Stimulated activated CD4-positive, alpha-beta T cell treated with anti-CD3 and anti-CD28 coated beads, Interleukin-12 subunit alpha, Interleukin-12 subunit beta, amount 100 ng/mL, for 48 hours (primary cell): ENCODE measurements at regions not wholly inside any gene's neighbourhood (a gene's known extent, or its start where the extent isn't known, plus 50 kb on each side); places are given as distances from the start of the nearest gene placed in this dataset.
"Not testable (repeated sequence)": the region's sequence is repeated elsewhere in the genome, so short reads cannot be mapped to it uniquely, and the experiment has no call there.

Source experiments
- DNase-seq, 3 donors: peaks; one replicate each; pipeline ENCODE4 v3.0.0-alpha.2; 2020; ENCODE audit warnings: low read depth in 2 of 3, low spot score in 1 of 3

DNA sequence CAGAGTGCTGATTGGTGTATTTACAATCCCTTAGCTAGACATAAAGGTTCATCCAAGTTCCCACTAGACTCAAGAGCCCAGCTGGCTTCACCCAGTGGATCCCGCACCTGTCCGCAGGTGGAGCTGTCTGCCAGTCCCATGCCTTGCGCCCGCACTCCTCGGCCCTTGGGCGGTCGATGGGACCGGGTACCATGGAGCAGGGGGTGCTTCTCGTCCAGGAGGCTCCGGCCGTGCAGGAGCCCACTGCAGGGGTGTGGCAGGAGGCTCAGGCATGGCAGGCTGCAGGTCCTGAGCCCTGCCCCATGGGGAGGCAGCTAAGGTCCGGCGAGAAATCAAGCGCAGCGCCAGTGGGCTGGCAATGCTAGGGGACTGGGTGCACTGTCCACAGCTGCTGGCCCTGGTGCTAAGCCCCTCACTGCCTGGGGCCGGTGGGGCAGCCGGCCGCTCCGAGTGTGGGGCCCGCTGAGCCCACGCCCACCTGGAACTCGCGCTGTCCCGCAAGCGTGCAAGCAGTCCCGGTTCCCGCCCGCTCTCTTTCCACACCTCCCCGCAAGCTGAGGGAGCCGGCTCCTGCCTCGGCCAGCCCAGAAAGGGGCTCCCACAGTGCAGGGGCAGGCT lies 1206.3 kb downstream of the OTOL1 start:
- no peak for DNase-seq

GRCh38 chr3:162704238-162704637 lies 1207.6 kb downstream of the OTOL1 start:
- no peak for DNase-seq

DNA sequence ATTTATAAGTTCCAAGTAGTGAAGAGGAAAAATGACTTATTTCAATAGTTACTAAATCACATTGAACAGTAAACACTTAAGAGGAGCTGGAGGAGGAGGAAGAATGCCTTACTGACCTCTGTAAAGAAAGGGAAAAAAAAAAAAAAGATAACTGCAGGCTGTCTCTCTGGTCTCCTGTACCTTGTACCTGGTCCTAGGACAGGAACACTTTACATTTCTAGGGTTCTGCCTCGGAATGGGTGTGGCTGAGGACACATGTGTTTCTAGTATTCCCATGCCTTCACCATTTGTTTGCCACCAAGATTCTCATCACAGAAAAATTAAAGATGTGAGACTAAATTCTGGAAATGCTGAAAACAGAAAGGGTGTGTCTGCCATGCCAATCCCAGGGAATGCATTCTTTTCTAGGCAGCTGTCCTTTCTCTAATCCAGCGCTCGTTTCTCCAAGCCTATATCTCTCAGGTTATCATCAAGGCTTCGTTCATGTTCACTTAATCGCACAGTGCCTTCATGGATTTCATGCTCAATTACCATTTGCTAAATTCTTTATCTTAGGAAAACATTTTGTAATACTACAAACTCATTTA lies 1208.3 kb downstream of the OTOL1 start:
- DNase-seq = no peak

DNA sequence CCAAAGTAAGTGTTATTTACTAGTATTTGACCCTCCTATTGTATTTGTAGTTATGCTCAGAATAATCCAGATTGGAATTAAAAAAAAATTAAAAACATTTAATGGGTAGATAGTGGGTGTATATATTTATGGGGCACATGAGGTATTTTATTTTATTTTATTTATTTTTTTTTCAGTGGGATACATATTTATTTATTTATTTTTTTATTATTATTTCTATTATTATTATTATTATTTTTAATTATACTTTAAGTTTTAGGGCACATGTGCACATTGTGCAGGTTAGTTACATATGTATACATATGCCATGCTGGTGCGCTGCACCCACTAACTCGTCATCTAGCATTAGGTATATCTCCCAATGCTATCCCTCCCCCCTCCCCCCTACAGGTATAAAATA lies 1211.8 kb downstream of the OTOL1 start:
- DNase-seq = not testable (repeated sequence)

DNA sequence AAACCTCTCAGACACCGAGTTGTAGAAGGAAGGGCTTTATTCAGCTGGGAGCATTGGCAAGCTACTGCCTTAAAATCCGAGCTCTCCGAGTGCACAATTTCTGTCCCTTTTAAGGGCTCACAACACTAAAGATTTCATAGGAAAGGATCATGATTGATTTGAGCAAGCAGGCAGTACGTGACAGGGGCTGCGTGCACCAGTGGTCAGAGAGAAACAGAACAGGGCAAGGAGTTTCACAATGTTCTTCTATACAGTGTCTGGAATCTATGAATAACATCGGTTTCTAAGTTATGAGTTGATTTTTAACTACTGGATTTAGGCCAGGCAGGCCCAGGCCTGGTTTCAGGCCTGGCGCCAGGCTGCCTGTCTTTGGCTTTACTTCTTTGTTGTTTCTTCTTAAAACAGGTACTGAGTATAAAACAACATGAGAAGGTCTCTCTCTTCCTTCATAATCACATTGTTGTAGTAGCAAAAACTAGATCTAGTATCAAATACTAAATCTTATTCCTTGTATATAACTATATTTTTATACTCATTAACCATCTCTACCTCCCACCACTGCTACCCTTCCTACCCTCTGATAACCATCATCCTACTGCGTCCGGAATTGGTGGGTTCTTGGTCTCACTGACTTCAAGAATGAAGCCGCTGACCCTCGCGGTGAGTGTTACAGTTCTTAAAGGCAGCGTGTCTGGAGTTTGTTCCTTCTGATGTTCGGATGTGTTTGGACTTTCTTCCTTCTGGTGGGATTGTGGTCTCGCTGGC lies 1212.5 kb downstream of the OTOL1 start:
- DNase-seq = not testable (repeated sequence)

GRCh38 chr3:162710332-162711112 lies 1213.9 kb downstream of the OTOL1 start:
- no peak for DNase-seq

- not testable (repeated sequence) for DNase-seq
Observed at GRCh38 chr3:162717074-162717473, 1220.5 kb downstream of the OTOL1 start.

DNA sequence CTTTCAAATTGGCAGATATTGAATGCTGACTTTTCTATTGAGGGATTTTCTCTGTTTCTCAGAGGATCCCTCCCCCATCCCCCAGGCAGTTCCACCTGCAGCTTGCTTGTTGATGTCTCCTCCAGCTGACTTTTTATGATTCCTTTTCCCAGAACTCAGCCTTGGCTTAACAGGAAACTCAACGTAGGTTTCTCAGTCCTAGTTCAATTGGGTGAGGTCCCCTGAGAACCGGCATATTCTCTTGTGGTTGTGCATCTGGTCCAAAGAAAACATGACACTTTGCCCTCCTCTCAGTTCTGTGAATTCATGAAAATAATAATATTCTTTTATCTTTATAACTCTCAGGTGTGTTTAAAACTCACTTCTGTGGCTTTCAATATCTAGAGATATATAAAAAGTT lies 1222.1 kb downstream of the OTOL1 start:
- DNase-seq = no peak

DNA sequence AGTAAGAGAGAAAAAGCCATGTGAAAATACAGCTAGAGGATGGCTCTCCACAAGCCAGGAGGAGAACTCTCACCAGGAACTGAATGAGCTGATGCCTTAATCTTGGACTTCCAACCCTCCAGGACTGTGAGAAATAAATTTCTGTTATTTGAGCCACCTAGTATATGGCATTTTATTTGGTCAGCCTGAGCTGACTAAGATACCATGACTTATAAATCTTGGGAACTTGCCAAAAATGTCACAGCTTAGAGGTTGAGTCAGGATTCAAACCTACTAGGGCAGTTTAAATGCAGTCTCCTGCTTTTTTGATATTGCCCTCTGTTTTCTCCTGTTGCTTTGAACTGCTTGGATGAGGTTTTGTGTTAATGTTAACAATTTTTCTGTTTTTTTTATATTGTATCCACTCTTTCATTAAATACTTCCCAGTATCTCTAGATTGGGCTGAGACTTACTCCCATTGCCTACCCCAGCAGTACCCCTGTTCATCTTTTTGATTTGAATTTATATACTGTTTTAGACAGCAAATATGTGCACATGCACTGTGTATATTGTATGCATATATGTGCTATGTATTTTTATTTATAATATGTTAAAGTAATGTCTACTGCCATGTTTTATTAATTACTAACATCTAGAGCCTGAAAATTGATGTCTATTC lies 1223.2 kb downstream of the OTOL1 start:
- DNase-seq = no peak

DNA sequence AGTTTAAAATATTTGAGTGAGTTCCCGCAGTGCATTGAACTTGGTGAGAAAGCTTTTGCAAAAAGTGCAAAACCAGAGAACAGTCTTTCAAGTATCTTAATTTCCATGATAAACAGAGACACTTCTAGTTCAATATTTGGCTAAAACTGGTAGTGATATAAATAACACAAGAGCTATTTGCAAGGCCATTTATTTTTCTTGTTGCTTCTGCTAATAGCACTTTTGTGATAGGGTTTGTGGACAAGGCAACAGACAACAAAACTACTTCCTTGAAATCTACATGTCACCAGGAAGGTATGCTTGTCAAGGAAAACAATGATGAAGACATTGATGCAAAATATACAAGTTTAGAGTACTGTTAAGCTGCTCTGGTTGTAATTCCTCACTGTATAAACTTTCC lies 1225.1 kb downstream of the OTOL1 start:
- no peak for DNase-seq

DNA sequence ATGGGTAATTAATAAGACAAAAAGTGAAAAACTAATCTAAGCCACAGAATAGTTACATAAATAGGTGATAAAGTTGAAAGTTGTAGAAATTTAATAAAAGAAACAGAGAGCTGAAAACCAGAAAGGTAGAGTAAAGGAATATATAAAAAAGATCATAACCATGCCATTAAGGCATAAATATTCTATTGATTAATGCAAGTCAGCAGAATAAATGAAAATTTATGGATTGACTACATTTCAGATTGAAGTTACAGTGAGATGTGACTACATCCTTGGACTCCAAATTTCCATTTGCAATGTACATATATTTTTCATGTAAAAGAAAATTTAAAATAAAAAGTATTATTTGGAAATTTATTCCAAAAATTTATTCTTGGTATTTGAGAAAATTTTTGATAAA lies 1225.7 kb downstream of the OTOL1 start:
- DNase-seq = no peak

DNA sequence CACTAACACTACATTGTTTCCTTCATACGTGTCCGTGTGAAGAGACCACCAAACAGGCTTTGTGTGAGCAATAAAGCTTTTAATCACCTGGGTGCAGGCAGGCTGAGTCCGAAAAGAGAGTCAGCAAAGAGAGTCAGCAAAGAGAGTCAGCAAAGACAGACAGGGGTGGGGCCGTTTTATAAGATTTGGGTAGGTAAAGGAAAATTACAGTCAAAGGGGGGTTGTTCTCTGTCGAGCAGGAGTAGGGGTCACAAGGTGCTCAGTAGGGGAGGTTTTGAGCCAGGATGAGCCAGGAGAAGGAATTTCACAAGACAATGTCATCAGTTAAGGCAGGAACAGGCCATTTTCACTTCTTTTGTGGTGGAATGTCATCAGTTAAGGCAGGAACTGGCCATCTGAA lies 1226.2 kb downstream of the OTOL1 start:
- not testable (repeated sequence) for DNase-seq

DNA sequence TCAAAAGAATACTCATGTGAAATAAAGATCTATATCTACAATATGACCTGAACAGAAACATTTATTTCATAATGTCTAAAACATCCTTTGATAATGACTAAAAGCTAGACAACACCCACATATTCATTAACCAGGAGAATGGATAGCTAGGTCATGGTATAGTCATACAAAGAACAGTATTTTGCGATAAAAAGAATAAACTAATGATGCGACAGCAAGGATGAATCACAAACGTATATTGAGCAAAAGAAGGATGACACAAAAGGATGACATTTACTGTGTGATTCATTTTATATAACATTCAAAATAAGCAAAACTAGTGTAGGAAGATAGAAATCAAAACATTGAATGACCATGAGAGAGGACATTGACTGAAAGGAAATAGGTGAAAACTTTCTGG lies 1233.1 kb downstream of the OTOL1 start:
- no peak for DNase-seq

- not testable (repeated sequence) for DNase-seq
Observed at GRCh38 chr3:162731961-162732360, 1235.4 kb downstream of the OTOL1 start.

- no peak for DNase-seq
Observed at GRCh38 chr3:162738784-162739183, 1242.2 kb downstream of the OTOL1 start.

DNA sequence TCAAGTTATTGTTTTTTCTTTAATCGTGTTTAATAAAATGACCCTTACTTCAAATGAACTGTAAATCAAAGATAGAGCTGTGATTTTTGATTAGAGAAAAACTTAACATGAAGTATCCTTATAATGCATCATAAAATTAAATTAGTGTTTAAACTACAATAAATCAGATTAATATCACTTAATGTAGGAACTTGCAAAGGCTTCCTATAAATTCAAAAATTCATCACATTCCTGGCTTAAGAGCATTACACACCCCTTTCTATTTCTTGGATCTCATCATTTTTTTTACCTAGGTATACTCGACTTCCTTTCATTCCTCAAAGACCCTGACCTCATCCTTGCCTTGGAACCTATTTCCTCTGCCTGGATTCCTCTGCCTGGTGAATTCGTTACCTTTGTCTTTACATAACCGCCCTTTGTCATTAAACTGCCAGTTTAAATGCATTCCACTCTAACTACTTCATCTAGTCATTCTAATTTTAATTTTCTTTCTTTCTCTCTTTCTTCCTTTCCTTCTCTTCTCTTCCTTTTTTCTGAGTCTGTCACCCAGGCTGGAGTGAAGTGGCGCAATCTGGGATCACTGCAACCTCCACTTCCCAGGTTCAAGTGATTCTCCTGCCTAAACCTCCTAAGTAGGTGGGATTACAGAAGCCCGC lies 1244.5 kb downstream of the OTOL1 start:
- no peak for DNase-seq

GRCh38 chr3:162742159-162742717 lies 1245.6 kb downstream of the OTOL1 start:
- no peak for DNase-seq

DNA sequence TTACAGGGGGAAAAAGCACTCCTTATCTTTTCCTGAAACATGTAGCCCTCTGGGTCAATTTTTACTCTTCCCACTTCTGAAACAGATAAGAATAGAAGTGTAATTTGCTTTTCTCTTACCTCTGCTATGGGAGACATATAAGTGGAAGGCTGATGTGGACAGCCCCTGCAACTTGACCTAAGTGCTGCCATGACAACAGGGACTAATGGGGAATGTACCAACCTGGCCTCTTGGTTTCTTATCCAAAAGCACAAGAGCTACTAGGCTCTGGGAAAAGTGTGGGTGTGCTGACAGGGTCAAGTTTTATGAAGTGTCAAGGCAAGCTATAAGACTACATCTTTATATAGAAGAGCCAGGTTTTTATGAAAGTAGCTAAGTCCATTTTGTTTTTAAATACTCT lies 1246.5 kb downstream of the OTOL1 start:
- DNase-seq = no peak

DNA sequence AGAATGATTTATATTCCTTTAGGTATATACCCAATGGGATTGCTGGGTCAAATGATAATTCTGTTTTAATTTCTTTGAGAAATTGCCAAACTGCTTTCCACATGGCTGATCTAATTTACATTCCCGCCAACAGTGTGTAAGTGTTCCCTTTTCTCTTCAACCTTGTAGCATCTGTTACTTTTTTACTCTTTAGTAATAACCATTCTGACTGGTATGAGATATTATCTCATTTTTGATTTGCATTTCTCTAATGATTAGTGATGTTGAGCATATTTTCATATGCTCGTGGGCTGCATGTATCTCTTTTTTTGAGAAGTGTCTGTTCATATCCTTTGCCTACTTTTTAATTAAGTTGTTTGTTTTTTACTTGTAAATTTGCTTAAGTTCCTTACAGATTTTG lies 1264.2 kb downstream of the OTOL1 start:
- no peak for DNase-seq

DNA sequence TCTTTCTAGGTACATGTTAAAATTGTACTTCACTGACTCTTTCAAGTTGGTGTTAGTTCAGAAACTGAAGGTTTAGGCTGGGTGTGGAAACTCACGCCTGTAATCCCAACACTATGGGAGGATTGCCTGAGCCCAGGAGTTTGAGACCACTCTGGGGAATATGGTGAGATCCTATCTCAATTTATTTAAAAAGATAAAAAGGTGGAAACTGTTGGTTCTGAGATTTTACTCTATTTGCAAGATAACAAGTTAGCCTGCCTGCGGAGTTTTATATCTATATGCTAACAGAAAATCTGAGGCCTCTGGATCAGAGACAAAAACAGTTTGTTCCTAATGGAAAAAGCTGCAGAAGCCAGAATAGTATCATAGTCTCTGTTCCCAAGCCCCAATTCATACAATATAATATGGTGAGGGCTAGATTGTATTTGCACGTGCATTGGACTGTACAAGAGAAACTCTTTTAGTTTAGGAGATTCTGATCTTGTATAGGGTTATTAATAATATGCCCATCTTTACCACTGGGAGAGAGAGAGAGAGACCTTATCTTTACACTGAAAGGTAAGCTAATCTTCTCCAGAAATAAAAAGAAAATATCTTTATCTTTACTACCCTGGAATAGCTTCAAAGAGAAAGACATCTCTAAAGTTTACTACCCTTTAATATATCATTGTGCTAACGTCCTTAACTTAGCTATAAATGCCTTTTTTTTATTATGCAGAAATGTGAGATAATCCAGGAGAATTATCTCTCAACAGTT lies 1267.6 kb downstream of the OTOL1 start:
- DNase-seq = no peak
